A673 (cell line): ENCODE measurements at regions not wholly inside any gene's neighbourhood (a gene's known extent, or its start where the extent isn't known, plus 50 kb on each side); places are given as distances from the start of the nearest gene placed in this dataset.

Source experiments
- CTCF ChIP-seq: fragments of 300-800, 200-600 bp; sonication (generic); conservative IDR thresholded peaks from 2 replicates; pipeline ENCODE4 v1.5.1; 2017; ENCODE audit warnings: low read depth, mild to moderate bottlenecking, antibody characterized with exemption, low read length, moderate library complexity, mixed read lengths
- EZH2 ChIP-seq: fragments of 200-600 bp; sonication (generic); IDR thresholded peaks from 2 replicates; pipeline ENCODE4 v1.6.1; 2017; ENCODE audit warnings: borderline replicate concordance, low read depth, mild to moderate bottlenecking, mixed read lengths, antibody characterized with exemption, low read length; ENCODE audit not compliant: poor library complexity, severe bottlenecking

DNA sequence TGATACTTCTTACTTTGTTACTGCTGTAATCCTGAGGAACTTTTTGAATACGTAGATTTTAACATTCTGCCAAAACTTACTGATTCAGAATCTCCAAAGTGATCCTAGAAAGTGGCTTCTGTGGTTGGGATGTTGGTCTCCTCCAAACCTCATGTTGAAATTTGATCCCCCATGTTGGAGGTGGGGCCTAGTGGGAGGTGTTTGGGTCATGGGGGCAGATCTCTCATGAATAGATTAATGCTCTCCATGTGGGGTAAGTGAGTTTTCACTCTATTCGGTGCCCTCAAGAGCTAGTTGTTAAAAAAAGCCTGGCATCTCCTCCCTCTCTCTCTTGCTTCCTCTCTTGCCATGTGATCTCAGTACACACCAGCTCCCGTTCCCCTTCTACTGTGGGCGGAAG lies 329.9 kb downstream of the HRH4 start:
- TF ChIP-seq EZH2 (no peak), CTCF (no peak)
